OCI-LY3 (cell line): ENCODE measurements at regions not wholly inside any gene's neighbourhood (a gene's known extent, or its start where the extent isn't known, plus 50 kb on each side); places are given as distances from the start of the nearest gene placed in this dataset.
A peak's percentile ranks its signal among the peaks of the same experiment; 100 is the strongest.

Source experiments
- H2AFZ ChIP-seq: fragments of 200-600, 300-600 bp; shearing (Covaris generic); 2 replicates; pipeline ENCODE4 v1.6.0; 2014; ENCODE audit warnings: antibody characterized with exemption, low read depth, low read length
- H3K27ac ChIP-seq: fragments of 200-600, 300-600 bp; sonication (generic); 2 replicates; pipeline ENCODE4 v1.5.1; 2014; ENCODE audit warnings: mild to moderate bottlenecking, low read length, moderate library complexity, mixed read lengths
- H3K27me3 ChIP-seq: fragments of 200-600, 300-600 bp; sonication (generic); 2 replicates; pipeline ENCODE4 v1.6.1; 2014; ENCODE audit warnings: low read depth, low read length, mixed read lengths
- H3K36me3 ChIP-seq: fragments of 200-600, 300-600 bp; sonication (generic); replicated peaks from 2 replicates; pipeline ENCODE3; 2014; ENCODE audit warnings: low read depth, low read length, mixed read lengths
- H3K4me1 ChIP-seq: fragments of 300-600, 200-600 bp; sonication (generic); 2 replicates; pipeline ENCODE4 v1.6.1; 2014; ENCODE audit warnings: low read length, mixed read lengths
- H3K4me2 ChIP-seq: fragments of 200-600, 300-600 bp; sonication (generic); 2 replicates; pipeline ENCODE4 v1.6.1; 2014; ENCODE audit warnings: low read length, mixed read lengths
- H3K4me3 ChIP-seq: fragments of 300-600, 200-600 bp; sonication (generic); 2 replicates; pipeline ENCODE4 v1.5.1; 2014; ENCODE audit warnings: antibody characterized with exemption, mild to moderate bottlenecking, low read length, moderate library complexity
- H3K79me2 ChIP-seq: fragments of 300-600, 200-600 bp; shearing (Covaris generic); 2 replicates; pipeline ENCODE4 v1.6.1; 2014; ENCODE audit warnings: mild to moderate bottlenecking, low read length, mixed read lengths
- H3K9ac ChIP-seq: fragments of 300-600, 200-600 bp; shearing (Covaris generic); 2 replicates; pipeline ENCODE4 v1.6.0; 2014; ENCODE audit warnings: mild to moderate bottlenecking, low read length, moderate library complexity
- H3K9me3 ChIP-seq: fragments of 200-600, 300-600 bp; shearing (Covaris generic); 2 replicates; pipeline ENCODE4 v1.6.1; 2014; ENCODE audit warnings: low read length, mixed read lengths; ENCODE audit not compliant: insufficient read depth
- H4K20me1 ChIP-seq: fragments of 200-600, 300-600 bp; sonication (generic); 2 replicates; pipeline ENCODE4 v1.6.1; 2016; ENCODE audit warnings: low read length, mixed read lengths; ENCODE audit not compliant: insufficient read depth
- EZH2phosphoT487 ChIP-seq: fragments of 200-600 bp; shearing (Covaris generic); IDR thresholded peaks from 2 replicates; pipeline ENCODE4 v1.6.1; 2018; ENCODE audit warnings: antibody characterized with exemption, mixed run types, low read depth
- TF ChIP-seq, protein P1 (sequence below): fragments of 200-600, 300-600 bp; sonication (generic); IDR thresholded peaks from 2 replicates; pipeline ENCODE4 v1.5.1; 2014; ENCODE audit warnings: antibody characterized with exemption, low read length, low read depth

DNA sequence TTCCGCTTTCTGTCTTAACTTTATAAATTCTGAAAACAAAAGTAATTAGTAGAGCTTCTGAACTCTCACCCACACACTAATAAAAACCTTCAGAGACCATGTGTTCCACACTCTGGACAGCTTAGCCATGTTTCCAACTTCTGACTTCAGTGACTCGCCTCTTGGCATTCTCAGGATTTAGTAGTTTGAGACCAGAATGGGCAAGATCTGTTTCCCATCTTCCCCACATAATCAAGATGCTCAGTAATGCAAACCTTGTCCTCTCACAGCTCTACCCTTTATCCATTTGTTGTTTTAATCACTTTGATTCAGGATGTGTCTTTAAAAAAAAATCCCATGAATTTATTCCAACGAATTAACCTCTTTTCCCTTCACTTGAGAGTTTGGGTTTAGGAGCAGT lies 166.6 kb upstream of the SLC24A5 start:
- Histone ChIP-seq H3K36me3 (no peaks in the 10 kb centered on the region), H3K27me3 (peaks cover 82% of the 10 kb centered on the region), H3K9ac (no peak overlapping the region), H2AFZ (no peak overlapping the region), H3K4me1 (no peaks in the 10 kb centered on the region), H3K4me3 (no peak overlapping the region), H3K9me3 (no peaks in the 10 kb centered on the region), H4K20me1 (no peaks in the 10 kb centered on the region), H3K27ac (no peak overlapping the region), H3K4me2 (no peak overlapping the region), H3K79me2 (no peaks in the 10 kb centered on the region)
- TF ChIP-seq, protein P1, sequence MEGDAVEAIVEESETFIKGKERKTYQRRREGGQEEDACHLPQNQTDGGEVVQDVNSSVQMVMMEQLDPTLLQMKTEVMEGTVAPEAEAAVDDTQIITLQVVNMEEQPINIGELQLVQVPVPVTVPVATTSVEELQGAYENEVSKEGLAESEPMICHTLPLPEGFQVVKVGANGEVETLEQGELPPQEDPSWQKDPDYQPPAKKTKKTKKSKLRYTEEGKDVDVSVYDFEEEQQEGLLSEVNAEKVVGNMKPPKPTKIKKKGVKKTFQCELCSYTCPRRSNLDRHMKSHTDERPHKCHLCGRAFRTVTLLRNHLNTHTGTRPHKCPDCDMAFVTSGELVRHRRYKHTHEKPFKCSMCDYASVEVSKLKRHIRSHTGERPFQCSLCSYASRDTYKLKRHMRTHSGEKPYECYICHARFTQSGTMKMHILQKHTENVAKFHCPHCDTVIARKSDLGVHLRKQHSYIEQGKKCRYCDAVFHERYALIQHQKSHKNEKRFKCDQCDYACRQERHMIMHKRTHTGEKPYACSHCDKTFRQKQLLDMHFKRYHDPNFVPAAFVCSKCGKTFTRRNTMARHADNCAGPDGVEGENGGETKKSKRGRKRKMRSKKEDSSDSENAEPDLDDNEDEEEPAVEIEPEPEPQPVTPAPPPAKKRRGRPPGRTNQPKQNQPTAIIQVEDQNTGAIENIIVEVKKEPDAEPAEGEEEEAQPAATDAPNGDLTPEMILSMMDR: no peak
- TF ChIP-seq EZH2phosphoT487: no peak

DNA sequence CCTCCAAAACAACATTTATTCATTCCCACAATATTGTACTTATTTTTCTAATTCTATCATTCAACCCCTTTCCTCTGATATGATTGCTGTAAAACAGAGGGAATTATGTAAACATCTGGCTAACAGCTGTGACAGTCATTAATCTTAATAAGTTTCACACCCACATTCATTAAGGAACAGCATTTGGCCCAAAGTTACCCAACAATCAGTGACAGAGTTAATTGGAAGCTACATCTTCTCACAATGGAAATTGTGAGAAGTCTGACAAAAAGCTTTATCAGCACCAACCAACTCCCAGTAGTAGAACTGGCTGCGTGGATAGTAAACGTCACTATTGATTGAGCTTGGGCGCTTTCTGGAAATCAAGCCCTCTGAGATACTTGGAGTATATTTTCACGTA lies 165.8 kb upstream of the SLC24A5 start:
- Histone ChIP-seq H2AFZ (no peak overlapping the region), H3K9me3 (no peaks in the 10 kb centered on the region), H3K4me3 (no peak overlapping the region), H3K79me2 (no peaks in the 10 kb centered on the region), H3K27ac (no peak overlapping the region), H4K20me1 (peaks cover 8% of the 10 kb centered on the region), H3K4me2 (no peak overlapping the region), H3K36me3 (no peaks in the 10 kb centered on the region), H3K9ac (no peak overlapping the region), H3K4me1 (peaks cover 5% of the 10 kb centered on the region), H3K27me3 (peaks cover 87% of the 10 kb centered on the region)
- TF ChIP-seq EZH2phosphoT487: no peak
- TF ChIP-seq, protein P1: no peak

DNA sequence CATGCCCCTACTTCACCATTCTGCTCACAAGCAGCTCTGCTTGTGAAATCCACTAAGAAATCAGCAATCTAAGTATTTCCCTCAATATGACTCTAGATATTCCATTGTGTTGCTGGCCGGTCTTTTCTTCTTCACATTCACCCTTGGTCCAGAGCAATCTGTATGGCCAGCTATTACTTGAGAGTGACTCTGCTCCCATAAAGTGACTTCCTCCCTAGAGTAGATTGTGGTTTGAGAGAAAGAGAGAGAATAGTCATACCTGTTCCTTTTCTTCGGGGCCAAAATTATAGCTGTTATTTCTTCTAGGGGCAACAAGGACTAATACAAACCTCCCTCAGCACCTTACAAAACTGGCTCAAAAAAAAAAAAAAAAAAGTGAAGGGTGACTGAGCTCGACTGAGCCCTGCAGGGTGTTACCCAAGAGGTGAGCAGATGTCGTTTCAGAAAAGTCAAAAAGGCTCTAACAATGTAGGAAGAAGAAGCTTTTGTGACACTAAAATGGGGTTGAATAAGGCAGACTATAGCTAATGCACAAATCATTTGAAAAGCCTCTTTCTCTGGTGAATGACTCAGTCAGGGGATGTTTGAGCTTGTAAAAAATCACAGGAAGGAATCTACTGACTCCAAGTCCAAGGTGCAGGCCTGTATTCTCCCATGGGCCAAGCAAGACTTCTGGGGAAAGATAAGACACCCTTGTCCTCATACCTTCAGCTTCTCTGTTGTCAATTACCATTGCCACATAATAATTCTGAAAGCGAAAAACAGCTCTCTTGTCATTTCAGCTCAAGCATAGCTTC lies 161.0 kb upstream of the SLC24A5 start:
- Histone ChIP-seq H3K36me3 (no peaks in the 10 kb centered on the region), H3K4me2 (no peak overlapping the region), H3K9ac (no peak overlapping the region), H3K4me3 (no peak overlapping the region), H4K20me1 (peaks cover 46% of the 10 kb centered on the region), H3K9me3 (no peaks in the 10 kb centered on the region), H3K27ac (no peak overlapping the region), H2AFZ (no peak overlapping the region), H3K27me3 (peaks cover 92% of the 10 kb centered on the region), H3K79me2 (no peaks in the 10 kb centered on the region), H3K4me1 (peaks cover 28% of the 10 kb centered on the region)
- TF ChIP-seq, protein P1: no peak
- no peak for TF ChIP-seq EZH2phosphoT487

DNA sequence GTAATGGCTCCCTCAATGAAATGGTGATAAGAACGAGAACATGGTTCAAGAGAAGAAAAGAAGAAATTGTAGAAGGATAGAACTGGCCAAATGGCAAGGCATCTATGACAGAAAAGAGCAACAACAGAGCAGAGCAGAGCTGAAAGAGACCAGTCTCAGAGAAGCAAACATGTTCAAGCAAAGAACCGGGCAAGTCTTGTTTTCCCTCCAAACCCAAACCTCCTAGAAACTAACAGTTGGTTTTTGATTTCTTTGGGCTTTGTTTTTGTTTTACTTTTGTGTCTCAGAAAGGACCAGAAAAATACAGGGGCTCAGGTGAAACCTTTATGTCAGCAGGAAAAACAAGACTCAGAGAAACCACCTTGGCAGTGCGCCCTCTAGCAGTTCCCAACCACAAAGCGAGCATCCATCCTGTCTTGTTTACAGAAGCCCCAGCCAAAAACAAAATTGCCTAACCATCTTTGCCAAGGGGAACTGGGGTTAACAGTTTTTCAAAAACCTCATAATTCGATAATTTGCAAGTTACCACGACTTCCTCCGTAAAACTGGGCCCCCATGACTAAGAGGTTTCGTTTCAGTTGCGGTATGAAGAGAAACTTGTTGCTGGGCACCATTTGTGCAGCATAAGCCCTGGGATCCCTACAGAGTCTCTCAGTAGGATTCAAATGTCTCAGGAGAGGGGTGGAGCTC lies 159.2 kb upstream of the SLC24A5 start:
- TF ChIP-seq, protein P1: no peak
- peak; percentile 96 for TF ChIP-seq EZH2phosphoT487
- Histone ChIP-seq H3K27me3 (peaks cover 93% of the 10 kb centered on the region), H3K4me2 (peak overlapping the region; percentile 75), H3K9ac (no peak overlapping the region), H3K27ac (no peak overlapping the region), H3K4me1 (peaks cover 37% of the 10 kb centered on the region), H2AFZ (no peak overlapping the region), H3K4me3 (peak overlapping the region; percentile 34), H3K9me3 (no peaks in the 10 kb centered on the region), H3K36me3 (no peaks in the 10 kb centered on the region), H4K20me1 (peaks cover 51% of the 10 kb centered on the region), H3K79me2 (no peaks in the 10 kb centered on the region)
